ENCODE measurements at regions not wholly inside any gene's neighbourhood (a gene's known extent, or its start where the extent isn't known, plus 50 kb on each side); places are given as distances from the start of the nearest gene placed in this dataset.

DNA sequence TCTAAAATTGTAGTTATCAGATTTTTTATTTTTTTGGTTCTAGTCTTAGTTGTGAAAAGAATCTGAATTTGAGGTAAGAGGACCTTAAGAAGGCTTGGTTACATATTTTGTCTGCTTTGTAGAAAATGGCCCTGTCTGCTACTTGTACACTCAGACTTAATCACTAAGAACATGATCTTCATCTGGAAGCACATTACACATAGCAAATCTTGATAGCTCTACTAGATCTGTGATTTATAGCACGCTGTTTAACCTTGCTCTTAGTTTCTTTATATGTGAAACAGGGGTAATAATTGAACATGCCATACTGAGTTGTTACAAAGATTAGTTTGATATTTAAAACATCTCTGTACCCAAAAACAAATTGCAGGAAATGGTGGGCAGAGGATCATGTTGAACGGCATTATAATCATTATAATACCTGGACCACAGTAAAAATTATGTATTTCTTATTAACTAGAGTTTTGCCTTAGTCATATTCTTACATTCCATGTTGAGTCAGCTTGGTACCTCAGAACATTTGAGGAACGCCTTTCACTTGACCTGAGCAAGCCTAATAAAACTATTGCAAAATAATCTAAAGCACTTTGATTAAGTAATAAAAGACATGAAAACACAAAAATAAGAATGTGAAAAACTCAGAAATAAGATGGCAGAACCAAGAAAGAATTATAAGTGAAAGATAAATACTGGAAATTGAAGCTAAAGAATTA lies 738.0 kb upstream of the AADAT start:
- no peaks in the 10 kb centered on the region for H3K4me1 ChIP-seq
- 65% methylated on average over 3 of the region's 3 CpGs for WGBS (ENCODE audit: insufficient coverage, low coverage, low lambda C conversion rate, missing lambda C conversion rate)

DNA sequence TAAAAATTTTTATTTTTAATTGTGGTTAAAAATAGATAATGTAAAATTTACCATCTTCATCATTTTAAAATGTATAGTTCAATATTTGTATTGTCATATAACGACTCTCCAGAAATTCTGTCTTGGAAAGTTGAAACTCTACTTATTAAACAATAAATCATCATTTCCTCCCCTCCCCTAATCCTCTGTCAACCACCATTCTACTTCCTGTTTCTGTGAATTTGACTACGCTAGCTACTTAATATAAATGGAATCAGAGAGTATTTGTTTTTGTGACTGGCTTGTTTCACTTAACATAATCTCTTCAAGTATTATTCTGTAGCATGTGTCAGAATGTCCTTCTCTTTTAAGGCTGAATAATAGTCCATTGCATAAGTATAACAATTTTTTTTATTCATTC lies 729.0 kb upstream of the AADAT start:
- ATAC-seq (no peak), DNase-seq (no peak)
- H3K4me1 ChIP-seq, result peaks cover 0 to 2% (median 0%) of the 10 kb centered on the region in 4 donors
- H3K27me3 ChIP-seq, result no peaks in the 10 kb centered on the region
- no peak for TF ChIP-seq POLR2A (IDR thresholded peaks at IDR 0.05)
- TF ChIP-seq, protein P1, sequence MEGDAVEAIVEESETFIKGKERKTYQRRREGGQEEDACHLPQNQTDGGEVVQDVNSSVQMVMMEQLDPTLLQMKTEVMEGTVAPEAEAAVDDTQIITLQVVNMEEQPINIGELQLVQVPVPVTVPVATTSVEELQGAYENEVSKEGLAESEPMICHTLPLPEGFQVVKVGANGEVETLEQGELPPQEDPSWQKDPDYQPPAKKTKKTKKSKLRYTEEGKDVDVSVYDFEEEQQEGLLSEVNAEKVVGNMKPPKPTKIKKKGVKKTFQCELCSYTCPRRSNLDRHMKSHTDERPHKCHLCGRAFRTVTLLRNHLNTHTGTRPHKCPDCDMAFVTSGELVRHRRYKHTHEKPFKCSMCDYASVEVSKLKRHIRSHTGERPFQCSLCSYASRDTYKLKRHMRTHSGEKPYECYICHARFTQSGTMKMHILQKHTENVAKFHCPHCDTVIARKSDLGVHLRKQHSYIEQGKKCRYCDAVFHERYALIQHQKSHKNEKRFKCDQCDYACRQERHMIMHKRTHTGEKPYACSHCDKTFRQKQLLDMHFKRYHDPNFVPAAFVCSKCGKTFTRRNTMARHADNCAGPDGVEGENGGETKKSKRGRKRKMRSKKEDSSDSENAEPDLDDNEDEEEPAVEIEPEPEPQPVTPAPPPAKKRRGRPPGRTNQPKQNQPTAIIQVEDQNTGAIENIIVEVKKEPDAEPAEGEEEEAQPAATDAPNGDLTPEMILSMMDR (IDR thresholded peaks at IDR 0.05), result no peak
- WGBS (ENCODE audit: insufficient coverage, low coverage, low lambda C conversion rate, missing lambda C conversion rate), result 50% methylated on average over 2 of the region's 2 CpGs
- no peaks in the 10 kb centered on the region for H3K9me3 ChIP-seq
- no peak overlapping the region for H3K27ac ChIP-seq
- H3K36me3 ChIP-seq, result no peaks in the 10 kb centered on the region
- intact Hi-C loops (cut with DNase I), result no loop called here
- no peak overlapping the region for H3K4me3 ChIP-seq

More for the DNA sequence above, 738.0 kb upstream of the AADAT start:
- no peaks in the 10 kb centered on the region for H3K27me3 ChIP-seq
- DNase-seq, result no peak
- no peaks in the 10 kb centered on the region for H3K9me3 ChIP-seq
- intact Hi-C loops (cut with DNase I), result no loop called here
- H3K36me3 ChIP-seq, result no peaks in the 10 kb centered on the region
- no peak for TF ChIP-seq POLR2A (IDR thresholded peaks at IDR 0.05)
- TF ChIP-seq, protein P1 (IDR thresholded peaks at IDR 0.05), result no peak
- ATAC-seq, result no peak
- no peak overlapping the region for H3K4me3 ChIP-seq
- no peak overlapping the region for H3K27ac ChIP-seq

DNA sequence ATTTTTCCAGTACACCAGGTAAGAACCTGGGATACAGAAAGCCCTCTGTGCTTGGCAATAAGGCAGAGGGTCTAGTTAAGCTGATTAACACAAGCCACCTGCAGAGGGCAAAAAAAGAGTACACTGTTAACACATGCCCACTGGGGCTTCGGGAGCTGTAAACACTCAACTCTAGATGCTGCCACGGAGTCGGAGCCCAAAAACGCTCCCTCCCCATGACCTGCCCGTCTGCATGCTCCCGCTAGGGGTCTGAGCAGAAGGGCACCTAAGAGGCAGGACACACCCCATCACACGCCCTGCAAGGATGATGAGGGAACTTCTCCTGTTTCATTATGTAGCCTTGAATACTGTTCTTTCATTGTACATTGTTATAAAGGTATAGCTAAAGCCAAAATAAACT lies 715.6 kb upstream of the AADAT start:
- H3K27me3 ChIP-seq, result no peaks in the 10 kb centered on the region
- DNase-seq, result peak in 1 of 3 donors; percentile 6
- H3K9me3 ChIP-seq, result no peaks in the 10 kb centered on the region
- no peak for ATAC-seq
- no peak overlapping the region for H3K27ac ChIP-seq
- TF ChIP-seq POLR2A (IDR thresholded peaks at IDR 0.05), result no peak
- TF ChIP-seq, protein P1 (IDR thresholded peaks at IDR 0.05), result no peak
- H3K36me3 ChIP-seq, result no peaks in the 10 kb centered on the region
- intact Hi-C loops (cut with DNase I), result no loop called here
- H3K4me1 ChIP-seq, result no peaks in the 10 kb centered on the region
- no peak overlapping the region for H3K4me3 ChIP-seq
- WGBS (ENCODE audit: insufficient coverage, low coverage, low lambda C conversion rate, missing lambda C conversion rate), result 54% methylated on average over 3 of the region's 7 CpGs

DNA sequence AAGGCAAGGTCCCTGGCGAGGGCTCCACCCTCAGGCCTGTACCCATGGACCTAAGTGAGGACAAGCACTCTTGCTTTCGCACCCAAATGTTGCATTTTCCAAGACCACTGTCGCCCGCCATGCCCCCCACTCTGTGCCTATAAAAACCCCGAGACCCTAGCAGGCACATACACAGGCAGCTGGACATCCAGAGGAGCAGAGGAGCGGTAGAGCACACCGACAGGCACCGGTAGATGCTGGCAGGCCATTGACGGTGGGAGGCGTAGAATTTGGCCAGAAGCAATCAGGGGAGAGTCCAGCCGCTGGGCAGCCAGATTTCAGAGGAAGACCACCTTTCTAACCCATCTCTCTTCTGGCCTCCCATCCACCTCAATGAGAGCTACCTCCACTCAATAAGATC lies 715.2 kb upstream of the AADAT start:
- Histone ChIP-seq H3K27ac (no peak overlapping the region), H3K36me3 (no peaks in the 10 kb centered on the region), H3K27me3 (no peaks in the 10 kb centered on the region), H3K9me3 (no peaks in the 10 kb centered on the region), H3K4me3 (no peak overlapping the region), H3K4me1 (no peaks in the 10 kb centered on the region)
- DNase-seq (peak in 1 of 3 donors; percentile 4), ATAC-seq (no peak)
- TF ChIP-seq, protein P1 (IDR thresholded peaks at IDR 0.05), result no peak
- no peak for TF ChIP-seq POLR2A (IDR thresholded peaks at IDR 0.05)
- WGBS (ENCODE audit: insufficient coverage, low coverage, low lambda C conversion rate, missing lambda C conversion rate), result 47% methylated on average over 3 of the region's 11 CpGs
- intact Hi-C loops (cut with DNase I), result no loop called here

All from right lobe of liver (tissue), 6 donors.